Endothelial cell (in vitro differentiated cells): ENCODE measurements at regions not wholly inside any gene's neighbourhood (a gene's known extent, or its start where the extent isn't known, plus 50 kb on each side); places are given as distances from the start of the nearest gene placed in this dataset.

Source experiments
- DNase-seq: peaks from one replicate; pipeline ENCODE4 v3.0.0; 2021; ENCODE audit warnings: low spot score
- H3K27ac Mint-ChIP-seq: one replicate; pipeline ENCODE4 v1.8.0; 2021; ENCODE audit warnings: mixed read lengths, inconsistent platforms; ENCODE audit not compliant: unreplicated experiment
- H3K27me3 Mint-ChIP-seq: one replicate; pipeline ENCODE4 v1.8.0; 2021; ENCODE audit warnings: mild to moderate bottlenecking, moderate library complexity, mixed read lengths, inconsistent platforms; ENCODE audit not compliant: unreplicated experiment
- H3K36me3 Mint-ChIP-seq: one replicate; pipeline ENCODE4 v1.8.0; 2021; ENCODE audit warnings: mild to moderate bottlenecking, low read depth, mixed read lengths, inconsistent platforms; ENCODE audit not compliant: unreplicated experiment
- H3K4me1 Mint-ChIP-seq: one replicate; pipeline ENCODE4 v1.8.0; 2021; ENCODE audit warnings: mild to moderate bottlenecking, mixed read lengths, inconsistent platforms; ENCODE audit not compliant: unreplicated experiment
- H3K4me3 Mint-ChIP-seq: one replicate; pipeline ENCODE4 v1.8.0; 2021; ENCODE audit warnings: mild to moderate bottlenecking, mixed read lengths, inconsistent platforms; ENCODE audit not compliant: unreplicated experiment
- H3K9me3 Mint-ChIP-seq: one replicate; pipeline ENCODE4 v1.8.0; 2021; ENCODE audit warnings: mixed read lengths, inconsistent platforms; ENCODE audit not compliant: unreplicated experiment
- CTCF ChIP-seq: fragments of 200-600 bp; sonication (generic); IDR thresholded peaks from one replicate; pipeline ENCODE4 v1.5.0; 2021; ENCODE audit warnings: antibody characterized with exemption; ENCODE audit not compliant: unreplicated experiment

GRCh38 chr4:141459020-141459419 is 177.4 kb upstream of the IL15 start:
- H3K27ac Mint-ChIP-seq = no peak overlapping the region
- no peaks in the 10 kb centered on the region for H3K27me3 Mint-ChIP-seq
- no peak for DNase-seq
- no peaks in the 10 kb centered on the region for H3K9me3 Mint-ChIP-seq
- H3K4me3 Mint-ChIP-seq = no peak overlapping the region
- H3K4me1 Mint-ChIP-seq = peaks cover 4% of the 10 kb centered on the region
- no peak for TF ChIP-seq CTCF
- no peaks in the 10 kb centered on the region for H3K36me3 Mint-ChIP-seq

- H3K4me1 Mint-ChIP-seq = peaks cover 4% of the 10 kb centered on the region
- no peak overlapping the region for H3K4me3 Mint-ChIP-seq
- TF ChIP-seq CTCF = no peak
- H3K36me3 Mint-ChIP-seq = no peaks in the 10 kb centered on the region
- no peak overlapping the region for H3K27ac Mint-ChIP-seq
- DNase-seq = no peak
- H3K27me3 Mint-ChIP-seq = no peaks in the 10 kb centered on the region
- H3K9me3 Mint-ChIP-seq = no peaks in the 10 kb centered on the region
Observed at GRCh38 chr4:141462361-141462760, 174.0 kb upstream of the IL15 start.

GRCh38 chr4:141463678-141464077 is 172.7 kb upstream of the IL15 start:
- no peak for TF ChIP-seq CTCF
- Mint-ChIP-seq H3K9me3 (no peaks in the 10 kb centered on the region), H3K27ac (no peak overlapping the region), H3K4me1 (peaks cover 2% of the 10 kb centered on the region), H3K36me3 (no peaks in the 10 kb centered on the region), H3K4me3 (no peak overlapping the region), H3K27me3 (no peaks in the 10 kb centered on the region)
- no peak for DNase-seq

- no peak for DNase-seq
- no peak overlapping the region for H3K4me3 Mint-ChIP-seq
- H3K27ac Mint-ChIP-seq = no peak overlapping the region
- H3K9me3 Mint-ChIP-seq = no peaks in the 10 kb centered on the region
- H3K4me1 Mint-ChIP-seq = no peaks in the 10 kb centered on the region
- H3K27me3 Mint-ChIP-seq = no peaks in the 10 kb centered on the region
- no peak for TF ChIP-seq CTCF
- H3K36me3 Mint-ChIP-seq = no peaks in the 10 kb centered on the region
Observed at GRCh38 chr4:141464366-141464765, 172.0 kb upstream of the IL15 start.

- H3K4me3 Mint-ChIP-seq = no peak overlapping the region
- no peak overlapping the region for H3K27ac Mint-ChIP-seq
- H3K27me3 Mint-ChIP-seq = no peaks in the 10 kb centered on the region
- H3K36me3 Mint-ChIP-seq = no peaks in the 10 kb centered on the region
- no peaks in the 10 kb centered on the region for H3K9me3 Mint-ChIP-seq
- no peak for DNase-seq
- H3K4me1 Mint-ChIP-seq = no peaks in the 10 kb centered on the region
- no peak for TF ChIP-seq CTCF
Observed at GRCh38 chr4:141465171-141465570, 171.2 kb upstream of the IL15 start.
